Parathyroid adenoma (tissue), 2 donors: ENCODE measurements at regions not wholly inside any gene's neighbourhood (a gene's known extent, or its start where the extent isn't known, plus 50 kb on each side); places are given as distances from the start of the nearest gene placed in this dataset.

Source experiments
- H2AFZ ChIP-seq: fragments of 300-600 bp; sonication (generic); one replicate; pipeline ENCODE4 v1.7.0; 2017; ENCODE audit warnings: antibody characterized with exemption, mild to moderate bottlenecking
- H3K27ac ChIP-seq: fragments of 300-600 bp; sonication (generic); one replicate; pipeline ENCODE4 v1.7.0; 2017
- H3K27me3 ChIP-seq: fragments of 300-600 bp; sonication (generic); one replicate; pipeline ENCODE4 v1.7.0; 2017; ENCODE audit warnings: low read length; ENCODE audit not compliant: control insufficient read depth, insufficient read depth
- H3K36me3 ChIP-seq: fragments of 300-600 bp; sonication (generic); one replicate; pipeline ENCODE4 v1.7.0; 2017; ENCODE audit warnings: low read length; ENCODE audit not compliant: control insufficient read depth, insufficient read depth
- H3K4me1 ChIP-seq: fragments of 300-600 bp; sonication (generic); one replicate; pipeline ENCODE4 v1.7.0; 2017; ENCODE audit warnings: control low read depth
- H3K4me2 ChIP-seq: fragments of 300-600 bp; sonication (generic); one replicate; pipeline ENCODE4 v1.7.0; 2017; ENCODE audit warnings: low read length
- H3K4me3 ChIP-seq: fragments of 300-600 bp; sonication (generic); one replicate; pipeline ENCODE4 v1.7.0; 2017; ENCODE audit warnings: low read depth, low read length
- H3K79me2 ChIP-seq: fragments of 300-600 bp; sonication (generic); one replicate; pipeline ENCODE4 v1.7.0; 2017; ENCODE audit warnings: control low read depth
- H3K9ac ChIP-seq: fragments of 300-600 bp; sonication (generic); one replicate; pipeline ENCODE4 v1.7.0; 2017; ENCODE audit warnings: mild to moderate bottlenecking
- H3K9me3 ChIP-seq: fragments of 300-600 bp; sonication (generic); one replicate; pipeline ENCODE4 v1.7.0; 2017; ENCODE audit warnings: low read length; ENCODE audit not compliant: control insufficient read depth
- TF ChIP-seq, protein P1 (sequence below): fragments of 300-600 bp; sonication (generic); IDR thresholded peaks from one replicate; pipeline ENCODE4 v1.7.0; 2017; ENCODE audit warnings: antibody characterized with exemption, mild to moderate bottlenecking
- donor health status: primary hyperparathyroidism.

- TF ChIP-seq, protein P1, sequence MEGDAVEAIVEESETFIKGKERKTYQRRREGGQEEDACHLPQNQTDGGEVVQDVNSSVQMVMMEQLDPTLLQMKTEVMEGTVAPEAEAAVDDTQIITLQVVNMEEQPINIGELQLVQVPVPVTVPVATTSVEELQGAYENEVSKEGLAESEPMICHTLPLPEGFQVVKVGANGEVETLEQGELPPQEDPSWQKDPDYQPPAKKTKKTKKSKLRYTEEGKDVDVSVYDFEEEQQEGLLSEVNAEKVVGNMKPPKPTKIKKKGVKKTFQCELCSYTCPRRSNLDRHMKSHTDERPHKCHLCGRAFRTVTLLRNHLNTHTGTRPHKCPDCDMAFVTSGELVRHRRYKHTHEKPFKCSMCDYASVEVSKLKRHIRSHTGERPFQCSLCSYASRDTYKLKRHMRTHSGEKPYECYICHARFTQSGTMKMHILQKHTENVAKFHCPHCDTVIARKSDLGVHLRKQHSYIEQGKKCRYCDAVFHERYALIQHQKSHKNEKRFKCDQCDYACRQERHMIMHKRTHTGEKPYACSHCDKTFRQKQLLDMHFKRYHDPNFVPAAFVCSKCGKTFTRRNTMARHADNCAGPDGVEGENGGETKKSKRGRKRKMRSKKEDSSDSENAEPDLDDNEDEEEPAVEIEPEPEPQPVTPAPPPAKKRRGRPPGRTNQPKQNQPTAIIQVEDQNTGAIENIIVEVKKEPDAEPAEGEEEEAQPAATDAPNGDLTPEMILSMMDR = no peak
- Histone ChIP-seq H3K4me1 (no peaks in the 10 kb centered on the region), H3K27me3 (no peaks in the 10 kb centered on the region), H3K4me2 (no peak overlapping the region), H3K4me3 (no peak overlapping the region), H3K36me3 (no peaks in the 10 kb centered on the region), H2AFZ (no peak overlapping the region), H3K27ac (no peak overlapping the region), H3K9ac (no peak overlapping the region), H3K9me3 (no peaks in the 10 kb centered on the region), H3K79me2 (no peaks in the 10 kb centered on the region)
Measured at GRCh38 chr1:230501242-230501641, 75.1 kb upstream of the PGBD5 start.

- TF ChIP-seq, protein P1 = no peak
- Histone ChIP-seq H3K4me1 (no peaks in the 10 kb centered on the region), H3K79me2 (no peaks in the 10 kb centered on the region), H3K4me3 (no peak overlapping the region), H2AFZ (no peak overlapping the region), H3K4me2 (no peak overlapping the region), H3K27ac (no peak overlapping the region), H3K9ac (no peak overlapping the region), H3K9me3 (no peaks in the 10 kb centered on the region), H3K27me3 (no peaks in the 10 kb centered on the region), H3K36me3 (no peaks in the 10 kb centered on the region)
Measured at GRCh38 chr1:230500063-230500462, 73.9 kb upstream of the PGBD5 start.

DNA sequence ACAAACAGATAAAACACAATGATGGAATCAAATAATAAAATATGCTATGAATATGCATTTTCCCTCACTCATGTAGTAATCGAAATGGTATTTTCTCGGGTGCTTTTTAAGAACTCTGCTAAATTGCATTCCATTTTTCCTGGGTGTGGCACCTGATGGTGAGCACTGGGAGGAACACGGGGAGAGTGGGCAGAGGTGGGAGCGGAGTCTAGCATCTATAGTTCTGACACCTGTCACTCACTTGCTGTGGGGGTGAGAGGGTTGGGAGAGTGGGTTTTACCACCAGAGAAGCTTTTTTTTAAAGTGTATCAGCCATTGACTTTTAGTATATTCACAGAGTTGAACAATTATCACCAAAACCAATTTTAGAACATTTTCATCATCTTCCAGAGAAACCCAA, 73.4 kb upstream of the PGBD5 start:
- H3K4me1 ChIP-seq = no peaks in the 10 kb centered on the region
- H3K27ac ChIP-seq = no peak overlapping the region
- no peak overlapping the region for H3K9ac ChIP-seq
- H3K9me3 ChIP-seq = no peaks in the 10 kb centered on the region
- no peak overlapping the region for H2AFZ ChIP-seq
- H3K79me2 ChIP-seq = no peaks in the 10 kb centered on the region
- no peaks in the 10 kb centered on the region for H3K27me3 ChIP-seq
- H3K4me3 ChIP-seq = no peak overlapping the region
- no peaks in the 10 kb centered on the region for H3K36me3 ChIP-seq
- TF ChIP-seq, protein P1 = no peak
- no peak overlapping the region for H3K4me2 ChIP-seq

GRCh38 chr1:230498704-230499103, 72.6 kb upstream of the PGBD5 start:
- TF ChIP-seq, protein P1 = no peak
- Histone ChIP-seq H2AFZ (no peak overlapping the region), H3K79me2 (no peaks in the 10 kb centered on the region), H3K4me2 (no peak overlapping the region), H3K9ac (no peak overlapping the region), H3K36me3 (no peaks in the 10 kb centered on the region), H3K4me3 (no peak overlapping the region), H3K4me1 (no peaks in the 10 kb centered on the region), H3K27ac (no peak overlapping the region), H3K27me3 (no peaks in the 10 kb centered on the region), H3K9me3 (no peaks in the 10 kb centered on the region)

DNA sequence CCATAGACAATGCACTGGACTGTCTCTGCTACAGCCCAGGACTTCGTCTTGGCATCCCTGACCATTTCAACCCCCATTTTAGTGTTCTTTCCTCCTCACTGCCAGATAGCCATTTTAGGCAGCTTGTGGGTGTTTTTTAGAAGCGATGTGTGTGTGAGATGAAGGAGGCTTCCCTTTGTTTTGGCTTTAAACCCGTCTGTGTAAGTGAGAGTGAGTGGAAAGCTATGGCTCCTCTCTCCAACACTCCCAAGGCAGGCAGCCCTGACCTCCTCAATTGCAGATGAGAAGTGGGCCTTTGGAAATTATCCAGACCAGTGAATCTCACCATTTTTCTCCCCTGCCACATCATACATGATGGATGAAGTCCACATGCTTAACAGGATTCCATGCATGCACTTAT, 70.3 kb upstream of the PGBD5 start:
- no peak overlapping the region for H2AFZ ChIP-seq
- H3K27me3 ChIP-seq = no peaks in the 10 kb centered on the region
- no peak overlapping the region for H3K4me3 ChIP-seq
- no peaks in the 10 kb centered on the region for H3K9me3 ChIP-seq
- no peak overlapping the region for H3K4me2 ChIP-seq
- TF ChIP-seq, protein P1 = no peak
- no peaks in the 10 kb centered on the region for H3K79me2 ChIP-seq
- H3K36me3 ChIP-seq = no peaks in the 10 kb centered on the region
- no peaks in the 10 kb centered on the region for H3K4me1 ChIP-seq
- H3K9ac ChIP-seq = no peak overlapping the region
- no peak overlapping the region for H3K27ac ChIP-seq
